Activated CD4-positive, alpha-beta T cell treated with anti-CD3 and anti-CD28 coated beads for 24 hours (primary cell): ENCODE measurements at regions not wholly inside any gene's neighbourhood (a gene's known extent, or its start where the extent isn't known, plus 50 kb on each side); places are given as distances from the start of the nearest gene placed in this dataset.
"Not testable (repeated sequence)": the region's sequence is repeated elsewhere in the genome, so short reads cannot be mapped to it uniquely, and the experiment has no call there.

Experiments used
- DNase-seq, 2 donors: peaks; one replicate each; pipeline ENCODE4 v3.0.0-alpha.2; 2020; ENCODE audit warnings: low read depth in 2 of 2

DNA sequence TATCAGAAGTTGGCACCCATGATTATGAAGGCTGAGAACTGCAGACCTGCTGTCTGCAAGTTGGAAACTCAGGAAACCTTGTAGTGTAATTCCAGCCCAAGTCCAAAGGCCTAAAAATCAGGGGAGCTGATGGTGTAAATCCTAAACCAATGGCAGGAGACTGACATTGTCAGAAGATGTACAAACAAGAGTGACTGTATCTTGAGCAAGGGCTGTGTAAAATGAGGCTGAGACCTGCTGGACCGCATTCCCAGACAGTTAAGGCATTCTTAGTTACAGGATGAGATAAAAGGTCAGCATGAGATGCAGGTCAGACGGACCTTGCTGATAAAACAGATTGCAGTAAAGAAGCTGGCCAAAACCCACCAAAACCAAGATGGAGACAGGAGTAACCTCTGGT is 147.7 kb downstream of the COG6 start:
- DNase-seq, result no peak

- no peak for DNase-seq
Measured at GRCh38 chr13:39803851-39804250, 148.4 kb downstream of the COG6 start.

DNA sequence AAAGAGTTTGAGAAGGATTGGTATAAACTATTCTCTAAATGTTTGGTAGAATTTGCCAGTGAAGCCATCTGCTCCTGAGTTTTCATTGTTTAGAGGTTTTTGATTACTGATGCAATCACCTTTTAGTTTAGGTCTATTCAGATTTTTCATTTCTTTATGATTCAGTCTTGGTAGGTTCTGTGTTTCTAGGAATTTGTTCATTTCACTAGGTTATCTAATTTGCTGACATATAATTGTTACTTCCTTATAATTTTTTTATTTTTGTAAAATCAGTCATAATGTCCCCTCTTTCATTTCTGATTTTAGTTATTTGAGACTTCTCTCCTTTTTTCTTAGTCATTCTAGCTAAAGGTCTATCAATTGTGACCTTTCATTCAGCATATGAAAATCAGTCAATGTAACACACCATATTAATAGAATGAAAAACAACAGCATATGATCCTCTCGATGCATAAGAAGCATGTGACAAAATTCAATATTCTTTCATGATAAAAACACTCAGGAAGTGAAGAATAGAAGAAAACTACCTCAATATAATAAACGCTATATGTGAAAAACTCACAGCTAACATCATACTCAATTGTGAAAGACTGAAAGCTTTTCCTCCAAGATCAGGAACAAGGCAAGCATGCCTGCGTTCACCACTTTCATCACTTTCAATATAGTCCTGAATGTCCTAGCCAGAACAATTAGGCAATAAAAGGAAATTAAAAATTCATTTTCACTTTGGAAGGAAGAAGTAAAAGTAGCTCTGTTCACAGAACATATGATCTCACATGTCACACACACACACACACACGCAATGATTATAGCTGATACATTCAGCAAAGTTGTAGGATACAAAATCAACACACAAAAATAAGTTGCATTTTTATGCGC is 149.1 kb downstream of the COG6 start:
- no peak for DNase-seq

DNA sequence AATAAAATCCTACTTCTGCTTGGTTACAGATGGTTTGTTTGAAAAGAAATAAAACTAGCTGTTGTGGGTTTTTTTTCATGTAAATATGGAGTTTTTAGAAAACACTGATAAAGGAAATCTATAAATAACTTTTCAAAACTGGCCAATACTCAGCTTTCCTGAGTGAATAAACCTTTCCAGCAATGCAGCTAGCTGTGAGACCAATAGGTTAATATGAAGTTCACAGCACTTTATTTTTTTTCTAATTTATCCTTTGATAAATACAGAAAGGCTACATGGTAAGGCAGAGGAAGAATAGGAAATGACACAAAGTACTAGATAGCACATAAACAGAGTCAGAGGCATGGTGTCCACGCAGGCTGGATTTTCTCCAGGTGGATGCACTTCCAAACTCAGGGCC is 154.0 kb downstream of the COG6 start:
- no peak for DNase-seq

GRCh38 chr13:39810091-39810877 is 154.8 kb downstream of the COG6 start:
- no peak for DNase-seq

DNA sequence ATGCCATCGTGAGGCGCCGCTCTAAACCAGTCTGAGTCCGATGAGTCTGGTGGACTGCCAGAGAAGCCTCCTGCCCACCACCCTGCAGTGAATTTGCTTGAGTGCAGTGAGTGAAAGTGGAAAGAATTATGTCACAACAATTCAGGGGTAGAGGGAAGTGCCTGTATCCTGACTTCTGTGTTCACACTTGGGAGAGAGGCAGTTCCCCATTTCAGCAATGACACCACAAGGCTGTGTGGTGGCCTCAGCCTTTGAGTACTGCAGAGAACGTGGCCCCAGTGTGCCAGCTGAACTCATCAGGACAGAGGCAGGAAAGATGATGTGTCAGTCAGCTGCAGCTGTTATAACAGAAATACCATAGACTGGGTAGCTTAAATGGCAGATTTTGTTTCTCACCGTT is 155.6 kb downstream of the COG6 start:
- no peak for DNase-seq

DNA sequence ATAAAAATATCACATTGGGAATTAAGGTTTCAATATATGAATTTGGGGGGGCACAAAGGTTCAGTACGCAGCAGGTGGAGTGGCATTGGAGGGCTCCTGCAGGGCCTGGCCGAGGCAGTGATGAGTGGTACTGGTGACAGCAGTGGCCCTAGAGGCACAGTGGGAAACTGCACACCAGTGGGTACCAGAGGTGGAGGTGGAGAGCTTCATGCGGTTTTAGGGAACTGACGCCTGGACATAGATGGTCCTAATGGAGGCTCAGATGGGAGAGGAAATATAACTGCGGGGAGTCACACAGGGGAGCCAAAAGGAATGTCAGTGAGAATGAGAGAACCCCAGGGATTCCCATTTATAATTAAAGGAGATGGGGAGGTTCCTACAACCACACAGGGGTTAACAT is 156.2 kb downstream of the COG6 start:
- DNase-seq, result no peak

- no peak for DNase-seq
Measured at GRCh38 chr13:39815345-39816111, 160.1 kb downstream of the COG6 start.

- no peak for DNase-seq
Measured at GRCh38 chr13:39816936-39817335, 161.5 kb downstream of the COG6 start.

DNA sequence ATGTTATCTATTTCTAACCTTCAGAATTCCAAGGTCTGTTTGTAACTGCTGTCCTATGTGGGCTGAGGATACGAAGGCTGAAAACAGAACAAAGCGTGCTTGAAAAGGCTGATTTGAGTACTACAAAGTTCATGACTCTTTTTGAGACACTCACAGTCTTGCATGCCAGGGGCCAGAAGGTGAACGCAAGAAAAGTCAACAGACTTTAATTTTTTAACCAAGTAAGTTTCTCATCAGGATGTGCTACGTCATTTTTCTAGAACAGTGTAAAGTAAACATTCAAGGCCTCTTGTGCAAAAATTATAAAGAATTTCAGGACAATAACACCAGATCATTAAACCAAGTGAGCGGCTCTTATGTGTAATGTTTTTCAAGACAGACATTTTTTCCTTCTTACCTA is 163.5 kb downstream of the COG6 start:
- DNase-seq, result no peak

GRCh38 chr13:39820606-39821005 is 165.1 kb downstream of the COG6 start:
- DNase-seq, result no peak

- no peak for DNase-seq
Measured at GRCh38 chr13:39821977-39822376, 166.5 kb downstream of the COG6 start.

DNA sequence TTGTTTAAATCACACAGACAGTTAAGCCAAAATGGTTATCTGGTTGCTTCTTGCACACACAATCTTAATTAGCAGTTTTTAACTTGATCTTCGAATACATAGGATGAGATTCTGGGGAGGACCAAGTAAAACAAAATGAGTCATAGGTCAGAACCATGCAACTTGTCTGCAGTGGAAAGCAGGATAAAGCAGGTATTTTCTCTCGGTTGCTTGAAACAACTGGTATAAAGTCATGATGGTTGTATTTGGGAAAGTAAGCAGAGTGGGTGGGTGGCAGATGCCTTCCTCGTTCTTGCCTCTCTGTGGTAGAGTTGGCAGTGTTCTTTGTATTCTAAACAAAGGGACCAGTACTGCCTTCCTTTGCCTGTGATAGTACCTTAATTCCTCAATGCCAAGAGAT is 167.0 kb downstream of the COG6 start:
- no peak for DNase-seq

GRCh38 chr13:39823063-39823713 is 167.7 kb downstream of the COG6 start:
- DNase-seq, result no peak

- DNase-seq, result no peak
Measured at GRCh38 chr13:39825886-39826285, 170.4 kb downstream of the COG6 start.

DNA sequence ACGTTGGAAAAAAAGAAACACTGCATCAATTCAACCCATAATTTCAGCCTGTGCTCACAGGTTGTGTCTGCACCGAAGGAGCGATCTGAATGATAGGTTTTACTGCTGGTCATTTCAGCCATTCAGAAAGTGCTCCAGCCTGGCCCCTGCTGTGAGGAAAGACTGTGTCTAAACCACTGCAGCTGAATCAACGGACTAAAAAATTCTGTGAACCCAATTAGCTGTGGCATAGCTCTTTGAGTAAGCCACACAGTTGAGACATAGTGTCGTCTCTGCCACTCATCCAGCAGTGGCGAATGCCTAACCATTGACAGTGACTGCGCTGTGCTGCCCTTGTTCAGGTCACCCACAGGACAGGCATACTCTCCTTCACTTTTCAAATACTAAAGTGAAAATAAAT is 179.8 kb downstream of the COG6 start:
- no peak for DNase-seq

DNA sequence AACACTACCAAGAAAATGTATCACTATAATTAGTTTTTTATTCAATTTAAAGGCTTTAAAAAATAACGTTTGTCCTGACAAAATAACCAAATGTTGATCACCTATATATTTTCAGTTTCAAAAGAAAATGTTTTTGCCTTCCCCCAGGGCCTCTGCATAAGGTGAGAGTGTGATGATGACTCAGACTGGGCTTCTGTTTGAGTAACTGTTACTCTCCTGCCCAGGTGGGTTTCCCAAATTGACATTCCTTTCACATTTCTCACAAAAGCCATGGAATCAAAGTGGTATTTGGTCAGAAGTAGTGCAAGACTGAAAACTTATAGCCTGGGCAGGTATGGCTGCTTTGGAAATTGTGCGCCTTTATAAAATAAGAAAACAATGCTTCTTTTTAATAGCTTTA is 180.6 kb downstream of the COG6 start:
- no peak for DNase-seq

DNA sequence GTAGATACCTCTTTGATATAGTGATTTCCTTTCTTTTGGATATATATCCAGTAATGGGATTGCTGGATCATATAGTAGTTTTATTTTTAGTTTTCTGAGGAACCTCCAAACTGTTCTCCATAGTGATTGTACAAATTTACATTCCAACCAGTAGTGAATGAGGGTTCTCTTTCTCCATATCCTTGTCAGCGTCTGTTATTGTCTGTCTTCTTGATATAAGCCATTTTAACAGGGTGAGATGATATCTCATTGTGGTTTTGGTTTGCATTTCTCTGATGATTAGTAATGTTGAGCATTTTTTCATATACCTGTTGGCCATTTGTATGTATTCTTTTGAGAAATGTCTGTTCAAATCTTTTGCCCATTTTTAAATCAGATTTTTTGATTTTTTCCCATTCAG is 182.4 kb downstream of the COG6 start:
- not testable (repeated sequence) for DNase-seq

DNA sequence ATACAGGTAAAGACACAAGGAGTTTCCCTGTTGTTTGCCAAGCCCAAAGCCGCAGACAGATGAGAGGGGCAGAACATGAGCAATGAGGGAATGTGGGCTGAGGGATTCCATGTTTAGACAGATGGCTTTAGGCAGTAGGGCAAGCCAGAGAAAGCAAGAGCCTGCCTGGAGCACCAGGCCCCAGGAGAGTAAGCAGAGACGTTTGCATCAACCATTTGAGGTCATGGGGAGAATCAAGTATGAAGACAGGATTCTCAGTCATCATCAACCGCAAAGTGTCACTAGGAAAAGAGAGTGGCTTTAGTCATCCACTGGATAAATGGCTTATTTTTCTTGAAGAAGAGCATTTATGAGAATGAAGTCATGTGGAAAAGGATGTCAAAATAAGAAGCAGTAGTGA is 184.7 kb downstream of the COG6 start:
- DNase-seq, result no peak

- no peak for DNase-seq
Measured at GRCh38 chr13:39847336-39847735, 191.9 kb downstream of the COG6 start.

GRCh38 chr13:39855236-39855635 is 199.8 kb downstream of the COG6 start:
- no peak for DNase-seq

DNA sequence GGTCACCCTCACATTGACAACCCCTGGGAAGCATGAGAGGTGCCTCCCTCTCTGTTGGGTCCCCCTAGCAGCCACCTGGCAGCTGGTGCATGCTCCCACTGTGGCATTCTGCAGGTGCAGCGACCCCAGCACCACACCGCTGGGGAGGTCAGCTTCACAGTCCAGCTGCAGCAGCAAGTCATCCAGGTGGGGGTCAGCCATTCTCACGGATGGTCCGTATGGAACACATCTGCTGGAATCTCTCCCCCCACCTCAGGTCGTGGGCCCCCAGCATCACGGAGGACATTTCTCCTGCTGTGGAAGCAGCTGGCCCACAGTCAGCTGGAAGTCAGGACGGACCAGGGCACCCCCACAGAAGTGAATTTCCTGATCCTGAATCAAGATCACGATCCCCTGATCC is 201.3 kb downstream of the COG6 start:
- no peak for DNase-seq
